PC-3 (cell line): ENCODE measurements at regions not wholly inside any gene's neighbourhood (a gene's known extent, or its start where the extent isn't known, plus 50 kb on each side); places are given as distances from the start of the nearest gene placed in this dataset.

Experiments
- ATAC-seq: fragments of 200-7000 bp; cut with Tn5 transposase; 2 replicates; pipeline ENCODE4 v1.9.1; 2020; ENCODE audit warnings: mild to moderate bottlenecking, moderate library complexity
- BruUV-seq: library from RNA; stranded (reverse); fragments of 400-500 nt; replicated peaks from 2 replicates; lab custom pipeline; 2021; lab: Mats Ljungman, UMichigan
- CTCF ChIA-PET: fragments of 300-600 bp; sonication (Branson Sonifier 250); formaldehyde crosslinking; loops from one replicate; lab custom pipeline; 2022; ENCODE audit warnings: antibody characterized with exemption; lab: Charles Lee
- POLR2A ChIA-PET: fragments of 300-600 bp; sonication (Branson Sonifier 250); formaldehyde crosslinking; loops from one replicate; lab custom pipeline; 2022; ENCODE audit warnings: antibody characterized with exemption; ENCODE audit not compliant: unreplicated experiment; lab: Charles Lee
- DNase-seq: peaks from one replicate; pipeline ENCODE4 v3.0.0-alpha.2; 2015
- H2AFZ ChIP-seq: fragments of 300-600 bp; sonication (generic); 2 replicates; pipeline ENCODE4 v1.6.0; 2016; ENCODE audit warnings: antibody characterized with exemption, low read length
- H3F3A ChIP-seq: fragments of 300-600 bp; sonication (generic); one replicate; pipeline ENCODE4 v1.6.0; 2017; ENCODE audit warnings: antibody characterized with exemption, low read length, control low read depth, mild to moderate bottlenecking; ENCODE audit not compliant: unreplicated experiment
- H3K27ac ChIP-seq: fragments of 300-600 bp; sonication (generic); 2 replicates; pipeline ENCODE4 v1.5.1; 2016; ENCODE audit warnings: mild to moderate bottlenecking, low read length
- H3K27me3 ChIP-seq: fragments of 300-600 bp; sonication (generic); 2 replicates; pipeline ENCODE4 v1.6.1; 2016; ENCODE audit warnings: low read length, mixed read lengths
- H3K36me3 ChIP-seq: fragments of 300-600 bp; sonication (generic); 2 replicates; pipeline ENCODE4 v1.6.1; 2016; ENCODE audit warnings: low read depth, mixed run types, low read length, mixed read lengths
- H3K4me1 ChIP-seq: fragments of 300-600 bp; sonication (generic); 2 replicates; pipeline ENCODE4 v1.5.1; 2016; ENCODE audit warnings: low read length; ENCODE audit not compliant: insufficient read depth
- H3K4me2 ChIP-seq: fragments of 300-600 bp; sonication (generic); 2 replicates; pipeline ENCODE4 v1.6.0; 2016; ENCODE audit warnings: low read length
- H3K4me3 ChIP-seq: fragments of 300-600 bp; sonication (generic); 2 replicates; pipeline ENCODE4 v1.5.1; 2016; ENCODE audit warnings: mild to moderate bottlenecking, low read length, mixed read lengths
- H3K79me2 ChIP-seq: fragments of 300-600 bp; sonication (generic); 2 replicates; pipeline ENCODE4 v1.6.1; 2017; ENCODE audit warnings: low read length, mixed read lengths
- H3K9ac ChIP-seq: fragments of 300-600 bp; sonication (generic); 2 replicates; pipeline ENCODE4 v1.6.0; 2016; ENCODE audit warnings: mild to moderate bottlenecking, low read length
- H3K9me2 ChIP-seq: fragments of 300-600 bp; sonication (generic); replicated peaks from 2 replicates; pipeline ENCODE4 v1.6.1; 2016; ENCODE audit warnings: mixed run types, low read length, mixed read lengths
- H3K9me3 ChIP-seq: fragments of 300-600 bp; sonication (generic); 2 replicates; pipeline ENCODE4 v1.6.1; 2016; ENCODE audit warnings: low read length, mixed read lengths
- H4K20me1 ChIP-seq: fragments of 300-600 bp; sonication (generic); 2 replicates; pipeline ENCODE4 v1.6.1; 2016; ENCODE audit warnings: low read length, mixed read lengths
- CTCF ChIP-seq: fragments of 300-600 bp; sonication (generic); conservative IDR thresholded peaks from 2 replicates; pipeline ENCODE4 v1.5.1; 2017; ENCODE audit warnings: antibody characterized with exemption, low read depth, mild to moderate bottlenecking, low read length
- EZH2 ChIP-seq: fragments of 300-600 bp; sonication (generic); IDR thresholded peaks from one replicate; pipeline ENCODE4 v1.6.1; 2017; ENCODE audit warnings: antibody characterized with exemption, mild to moderate bottlenecking, low read length; ENCODE audit not compliant: unreplicated experiment
- EZH2phosphoT487 ChIP-seq: fragments of 300-600 bp; sonication (generic); IDR thresholded peaks from 2 replicates; pipeline ENCODE4 v1.6.1; 2018; ENCODE audit warnings: mild to moderate bottlenecking, antibody characterized with exemption, low read length, borderline replicate concordance
- intact Hi-C: fragments of 100-400 bp; cut with micrococcal nuclease; formaldehyde crosslinking; loops from 2 replicates; pipeline ENCODE4 v1.9.0; 2023

GRCh38 chr7:46819819-46820218 lies 762.1 kb downstream of the TNS3 start:
- H3K9me2 ChIP-seq, result no peaks in the 10 kb centered on the region
- intact Hi-C loops, result no loop called here
- CTCF ChIA-PET, result no interaction called here
- POLR2A ChIA-PET, result no interaction called here
- no peak overlapping the region for H3K27ac ChIP-seq
- H3F3A ChIP-seq, result no peaks in the 10 kb centered on the region
- ATAC-seq (no peak), DNase-seq (no peak)
- H3K27me3 ChIP-seq, result no peaks in the 10 kb centered on the region
- no peaks in the 10 kb centered on the region for H4K20me1 ChIP-seq
- no peak overlapping the region for H3K4me3 ChIP-seq
- no peaks in the 10 kb centered on the region for H3K79me2 ChIP-seq
- no peak overlapping the region for H2AFZ ChIP-seq
- H3K4me1 ChIP-seq, result peaks cover 18% of the 10 kb centered on the region
- no peaks in the 10 kb centered on the region for H3K36me3 ChIP-seq
- H3K4me2 ChIP-seq, result no peak overlapping the region
- BruUV-seq, result no TSS peak
- no peak for TF ChIP-seq EZH2
- no peak for TF ChIP-seq EZH2phosphoT487
- TF ChIP-seq CTCF, result no peak
- H3K9me3 ChIP-seq, result no peaks in the 10 kb centered on the region
- no peak overlapping the region for H3K9ac ChIP-seq

GRCh38 chr7:46814516-46815250 lies 767.2 kb downstream of the TNS3 start:
- no TSS peak for BruUV-seq
- TF ChIP-seq CTCF (no peak), EZH2phosphoT487 (no peak), EZH2 (no peak)
- H3K36me3 ChIP-seq, result no peaks in the 10 kb centered on the region
- H3K27me3 ChIP-seq, result no peaks in the 10 kb centered on the region
- H3K4me2 ChIP-seq, result no peak overlapping the region
- ChIA-PET POLR2A (no interaction called here), CTCF (no interaction called here)
- no peak overlapping the region for H3K4me3 ChIP-seq
- H3K9me2 ChIP-seq, result no peaks in the 10 kb centered on the region
- no peaks in the 10 kb centered on the region for H3K9me3 ChIP-seq
- no peak overlapping the region for H2AFZ ChIP-seq
- H3K9ac ChIP-seq, result no peak overlapping the region
- intact Hi-C loops, result no loop called here
- H3K27ac ChIP-seq, result no peak overlapping the region
- DNase-seq (no peak), ATAC-seq (no peak)
- H3K79me2 ChIP-seq, result no peaks in the 10 kb centered on the region
- peaks cover 31% of the 10 kb centered on the region for H3K4me1 ChIP-seq
- no peaks in the 10 kb centered on the region for H3F3A ChIP-seq
- no peaks in the 10 kb centered on the region for H4K20me1 ChIP-seq

GRCh38 chr7:46812101-46812675 lies 769.7 kb downstream of the TNS3 start:
- Histone ChIP-seq H3F3A (no peaks in the 10 kb centered on the region), H3K27me3 (no peaks in the 10 kb centered on the region), H3K9me2 (no peaks in the 10 kb centered on the region), H3K27ac (no peak overlapping the region), H3K4me3 (no peak overlapping the region), H3K9ac (no peak overlapping the region), H2AFZ (no peak overlapping the region), H3K79me2 (no peaks in the 10 kb centered on the region), H3K36me3 (no peaks in the 10 kb centered on the region), H3K9me3 (no peaks in the 10 kb centered on the region), H3K4me2 (no peak overlapping the region), H4K20me1 (no peaks in the 10 kb centered on the region), H3K4me1 (peaks cover 28% of the 10 kb centered on the region)
- ChIA-PET CTCF (no interaction called here), POLR2A (no interaction called here)
- intact Hi-C loops, result no loop called here
- TF ChIP-seq EZH2 (no peak), EZH2phosphoT487 (no peak), CTCF (no peak)
- no TSS peak for BruUV-seq
- no peak for ATAC-seq
- DNase-seq, result no peak
